ENCODE measurements at regions not wholly inside any gene's neighbourhood (a gene's known extent, or its start where the extent isn't known, plus 50 kb on each side); places are given as distances from the start of the nearest gene placed in this dataset.

DNA sequence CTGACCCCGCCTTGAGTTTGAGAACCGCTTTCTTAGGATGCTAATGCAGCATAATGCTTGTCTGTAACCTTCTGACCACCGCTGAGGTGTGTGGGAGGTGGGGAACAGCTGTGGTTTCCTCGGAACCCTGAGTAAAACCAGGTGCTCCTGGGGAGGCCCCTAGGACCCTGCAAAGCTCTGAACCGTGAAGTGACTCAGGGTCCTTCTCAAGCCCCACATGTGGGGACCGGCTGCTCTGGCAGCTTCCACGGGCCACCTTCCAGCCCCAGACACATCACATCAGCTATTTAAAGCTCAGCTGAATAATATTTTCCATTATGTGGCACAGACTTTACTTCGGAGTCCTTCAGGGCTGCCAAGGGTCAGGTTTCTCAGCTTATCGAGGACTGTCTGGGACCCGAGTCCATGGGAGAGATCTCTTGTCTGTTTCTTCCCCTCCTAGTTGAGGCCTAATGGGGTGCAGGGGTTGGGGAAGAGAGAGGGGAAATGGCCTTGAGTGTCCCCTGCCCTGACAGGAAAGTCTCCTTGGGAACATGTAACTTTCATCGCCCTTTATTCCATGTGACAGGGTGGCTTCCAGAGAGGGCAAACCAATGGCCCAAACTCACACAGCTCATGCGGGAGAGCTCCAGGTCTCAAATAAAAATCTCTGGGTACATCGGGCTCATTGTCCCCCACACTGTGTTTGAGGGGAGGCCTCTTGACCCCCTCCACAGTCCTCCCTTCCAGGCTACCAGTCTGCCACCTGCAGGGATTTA, 186.1 kb upstream of the SLC24A3 start (continued):
- TF ChIP-seq OTX1 (CRISPR knock-in tag; IDR thresholded peaks at IDR 0.05), result no peak
- no peak for TF ChIP-seq ZNF253 (CRISPR knock-in tag; conservative IDR thresholded peaks at IDR 0.05)

GRCh38 chr20:19026901-19027644, 185.4 kb upstream of the SLC24A3 start:
- H3K4me1 ChIP-seq (replicated peaks in 1 of 2; ENCODE audit: control insufficient read depth in 2 of 2, insufficient read depth in 2 of 2, low read length in 2 of 2), result no peaks in the 10 kb centered on the region
- BruUV-seq (replicated peaks), result no TSS peak
- no peak for FAIRE-seq
- H3K9me3 ChIP-seq (replicated peaks; ENCODE audit: control insufficient read depth, insufficient read depth, low read depth, low read length), result no peaks in the 10 kb centered on the region
- H4K20me1 ChIP-seq (replicated peaks; ENCODE audit: control insufficient read depth, insufficient read depth, low read length), result no peaks in the 10 kb centered on the region
- H3K27ac ChIP-seq (ENCODE audit: extremely low read depth, low read depth, low read length), result no peak overlapping the region
- H2AFZ ChIP-seq (ENCODE audit: low read depth, low read length), result no peak overlapping the region
- CTCF ChIA-PET (ENCODE audit: low intra/inter-chr PET ratio), result no interaction called here
- no peaks in the 10 kb centered on the region for H3K27me3 ChIP-seq (ENCODE audit: control insufficient read depth in 2 of 2, insufficient read depth in 2 of 2, low read length in 2 of 2)
- in situ Hi-C loops (cut with MboI) (no loop called here), intact Hi-C loops (cut with micrococcal nuclease) (no loop called here)
- no peaks in the 10 kb centered on the region for H3K36me3 ChIP-seq (ENCODE audit: control insufficient read depth, insufficient read depth, low read length)
- H3K9ac ChIP-seq (ENCODE audit: insufficient read depth in 1 of 2, low read depth in 2 of 2, low read length in 2 of 2), result no peak overlapping the region
- H3K4me3 ChIP-seq, result no peak overlapping the region
- no peak overlapping the region for H3K4me2 ChIP-seq (ENCODE audit: insufficient read depth, low read length)
- ATAC-seq, result no peak
- 0% methylated on average over 10 of the region's 11 CpGs for WGBS (ENCODE audit: insufficient coverage, low coverage, missing lambda C conversion rate)
- H3K9me1 ChIP-seq (ENCODE audit: control insufficient read depth, insufficient read depth, low read length), result no peaks in the 10 kb centered on the region
- H3K79me2 ChIP-seq (ENCODE audit: control insufficient read depth, insufficient read depth, low read length), result no peaks in the 10 kb centered on the region
- POLR2A ChIA-PET, result no interaction called here
- DNase-seq (ENCODE audit: extremely low read depth in 1 of 4, low spot score in 3 of 4), result no peak
- no peak for TF ChIP-seq ZNF644 (tag; IDR thresholded peaks at IDR 0.05; ENCODE audit: low read depth)
- no peak for TF ChIP-seq ZNF239 (CRISPR knock-in tag; IDR thresholded peaks at IDR 0.05)
- TF ChIP-seq ZNF24 (IDR thresholded peaks at IDR 0.05), result no peak
- no peak for TF ChIP-seq RBM39 (optimal IDR thresholded peaks at IDR 0.05; ENCODE audit: low read depth, low read length)
- TF ChIP-seq PCBP2 (IDR thresholded peaks at IDR 0.05; ENCODE audit: low read depth, low read length, poor library complexity, severe bottlenecking), result no peak
- TF ChIP-seq PCBP1 (IDR thresholded peaks at IDR 0.05; ENCODE audit: low read depth, low read length, poor library complexity, severe bottlenecking), result no peak
